ENCODE measurements at regions not wholly inside any gene's neighbourhood (a gene's known extent, or its start where the extent isn't known, plus 50 kb on each side); places are given as distances from the start of the nearest gene placed in this dataset.

GRCh38 chr6:55069132-55069781 is 105.1 kb upstream of the HCRTR2 start:
- peak; percentile 20 to 63 (median 47) for TF ChIP-seq CTCF (IDR thresholded peaks at IDR 0.05)
- no peak for TF ChIP-seq POLR2A (IDR thresholded peaks at IDR 0.05)
